GF-D8 (cell line): ENCODE measurements at regions not wholly inside any gene's neighbourhood (a gene's known extent, or its start where the extent isn't known, plus 50 kb on each side); places are given as distances from the start of the nearest gene placed in this dataset.

Experiments used
- DNase-seq: peaks from one replicate; lab custom pipeline; 2025; lab: John Stamatoyannopoulos, UW

GRCh38 chr7:142440906-142441411, 183.1 kb upstream of the PRSS58 start:
- peak; percentile 96 for DNase-seq

- DNase-seq, result no peak
These were observed 182.5 kb upstream of the PRSS58 start for GRCh38 chr7:142440219-142440905.

GRCh38 chr7:142439739-142440138, 181.9 kb upstream of the PRSS58 start:
- DNase-seq, result no peak

- no peak for DNase-seq
These were observed 181.2 kb upstream of the PRSS58 start for GRCh38 chr7:142438923-142439515.

GRCh38 chr7:142438235-142438922, 180.5 kb upstream of the PRSS58 start:
- DNase-seq, result peak; percentile 87

- no peak for DNase-seq
These were observed 179.9 kb upstream of the PRSS58 start for GRCh38 chr7:142437741-142438140.

GRCh38 chr7:142436601-142437000, 178.7 kb upstream of the PRSS58 start:
- DNase-seq, result peak; percentile 24

- DNase-seq, result peak; percentile 74
These were observed 177.7 kb upstream of the PRSS58 start for GRCh38 chr7:142435606-142436005.

- no peak for DNase-seq
These were observed 176.9 kb upstream of the PRSS58 start for GRCh38 chr7:142434666-142435167.

- peak; percentile 47 for DNase-seq
These were observed 176.3 kb upstream of the PRSS58 start for GRCh38 chr7:142434133-142434532.

- no peak for DNase-seq
These were observed 174.5 kb upstream of the PRSS58 start for GRCh38 chr7:142432377-142432776.

- DNase-seq, result no peak
These were observed 173.6 kb upstream of the PRSS58 start for GRCh38 chr7:142431491-142431890.

- no peak for DNase-seq
These were observed 170.2 kb upstream of the PRSS58 start for GRCh38 chr7:142428094-142428493.

GRCh38 chr7:142425281-142425680, 167.4 kb upstream of the PRSS58 start:
- no peak for DNase-seq

- DNase-seq, result no peak
These were observed 164.8 kb upstream of the PRSS58 start for GRCh38 chr7:142422621-142423020.

- peak; percentile 38 for DNase-seq
These were observed 162.9 kb upstream of the PRSS58 start for GRCh38 chr7:142420554-142421362.

GRCh38 chr7:142418326-142418725, 160.5 kb upstream of the PRSS58 start:
- peak; percentile 78 for DNase-seq

GRCh38 chr7:142414915-142415314, 157.1 kb upstream of the PRSS58 start:
- DNase-seq, result no peak

GRCh38 chr7:142414135-142414534, 156.3 kb upstream of the PRSS58 start:
- no peak for DNase-seq

- no peak for DNase-seq
These were observed 155.6 kb upstream of the PRSS58 start for GRCh38 chr7:142413280-142414000.

GRCh38 chr7:142412551-142413193, 154.8 kb upstream of the PRSS58 start:
- peak; percentile 61 for DNase-seq
